CD4-positive, alpha-beta T cell treated with Interferon alpha-2 for 1 hour (primary cell): ENCODE measurements at regions not wholly inside any gene's neighbourhood (a gene's known extent, or its start where the extent isn't known, plus 50 kb on each side); places are given as distances from the start of the nearest gene placed in this dataset.

Experiments used
- DNase-seq, 2 donors: peaks; one replicate each; pipeline ENCODE4 v3.0.0-alpha.2; 2020 to 2022

DNA sequence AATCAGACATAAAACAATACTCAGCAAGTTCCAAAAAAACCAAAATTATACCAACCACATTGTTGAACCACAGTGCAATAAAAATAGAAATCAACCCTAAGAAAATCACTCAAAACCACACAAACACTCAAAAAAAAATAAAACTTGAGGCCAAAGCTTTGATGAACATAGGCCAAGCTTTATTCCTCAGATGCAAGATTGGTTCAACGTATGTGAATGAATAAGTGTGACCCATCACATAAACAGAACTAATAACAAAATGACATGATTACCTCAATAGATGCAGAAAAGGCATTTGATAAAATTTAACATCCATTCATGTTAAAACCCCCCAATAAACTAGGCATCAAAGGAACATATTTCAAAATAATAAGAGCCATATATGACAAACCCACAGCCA lies 506.1 kb upstream of the FZD8 start:
- DNase-seq: no peak

DNA sequence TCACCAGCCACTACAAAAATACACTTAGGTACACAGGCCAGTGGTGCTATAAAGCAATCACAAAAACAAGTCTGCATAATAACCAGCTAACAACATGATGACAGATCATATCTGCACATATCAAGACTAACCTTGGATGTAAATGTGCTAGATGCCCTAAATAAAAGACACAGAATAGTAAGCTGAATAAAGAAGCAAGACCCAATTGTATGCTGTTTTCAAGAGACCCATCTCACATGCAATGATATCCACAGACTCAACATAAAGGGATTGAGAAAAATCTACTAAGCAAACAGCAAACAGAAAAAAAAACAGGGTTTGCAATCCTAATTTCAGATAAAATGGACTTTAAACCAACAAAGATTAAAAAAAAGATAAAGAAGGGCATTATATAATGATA lies 505.4 kb upstream of the FZD8 start:
- DNase-seq: no peak

DNA sequence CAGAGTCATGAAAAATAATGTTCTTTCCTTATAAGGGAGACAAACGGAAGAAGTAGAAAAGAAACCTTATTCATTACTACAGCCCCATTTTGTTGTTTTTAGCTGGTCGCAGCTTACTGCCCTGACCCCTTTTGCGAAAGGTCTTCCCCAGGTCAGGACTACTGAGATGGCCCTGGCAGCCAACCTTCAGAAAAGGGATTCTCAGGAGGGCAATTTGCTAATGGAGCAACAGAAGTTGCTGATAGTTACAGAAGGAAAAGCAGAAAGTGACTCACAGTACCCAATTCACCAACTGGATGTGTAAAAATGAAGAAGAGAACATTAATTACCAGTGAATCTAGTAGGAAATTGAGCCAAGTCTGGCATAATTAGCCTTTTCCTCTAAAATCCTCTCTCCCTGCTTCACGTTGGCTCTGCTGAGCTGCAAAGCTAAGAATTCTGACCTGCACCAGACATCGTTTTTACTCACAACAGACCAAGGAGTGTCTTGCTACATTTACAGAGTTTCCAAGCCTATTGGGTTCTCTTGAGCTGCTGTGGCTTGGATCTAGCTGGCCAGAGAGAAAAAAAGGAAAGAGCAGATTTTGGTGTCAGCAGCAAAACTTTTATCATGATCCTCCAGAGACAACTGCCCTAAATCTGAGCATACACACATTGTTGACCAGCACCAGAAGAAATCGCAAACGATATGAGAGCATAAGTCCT lies 499.9 kb upstream of the FZD8 start:
- DNase-seq: no peak

DNA sequence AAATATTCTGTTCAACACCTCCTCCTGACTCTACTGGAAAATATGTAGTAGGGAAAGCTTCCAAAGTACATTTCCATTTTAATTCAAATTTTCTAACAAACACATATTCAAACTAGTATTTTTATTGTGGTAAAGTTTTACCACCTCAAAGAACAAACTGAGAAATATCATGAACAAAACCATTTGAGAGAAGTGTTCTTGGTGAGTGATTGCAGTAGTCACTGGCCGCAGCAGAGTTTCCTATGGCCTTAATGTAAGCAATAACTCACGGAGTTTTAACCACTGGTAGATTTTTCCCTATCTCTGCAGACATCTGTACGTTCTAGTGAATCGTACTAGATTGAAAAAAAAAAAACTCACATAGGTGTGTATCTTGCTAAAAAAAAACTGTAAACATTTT lies 487.0 kb upstream of the FZD8 start:
- DNase-seq: no peak

DNA sequence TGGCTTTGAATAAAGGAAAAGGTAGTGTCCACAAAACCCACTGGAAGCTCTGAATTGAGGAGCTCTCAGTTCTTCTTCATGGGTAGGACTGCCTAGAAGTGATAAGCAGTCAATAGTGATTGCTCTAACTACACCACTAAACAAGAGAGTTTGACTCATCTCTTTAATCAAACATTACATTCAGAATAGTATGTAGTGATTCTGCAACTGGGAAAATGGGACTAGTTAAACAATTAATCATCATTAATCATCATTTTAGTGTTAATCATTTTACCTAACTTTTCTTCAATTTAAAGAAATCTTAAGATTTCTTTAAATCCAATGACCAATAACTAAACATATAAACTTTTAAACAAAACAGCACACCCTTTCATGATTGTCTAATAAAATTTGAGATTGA lies 484.0 kb upstream of the FZD8 start:
- no peak for DNase-seq

DNA sequence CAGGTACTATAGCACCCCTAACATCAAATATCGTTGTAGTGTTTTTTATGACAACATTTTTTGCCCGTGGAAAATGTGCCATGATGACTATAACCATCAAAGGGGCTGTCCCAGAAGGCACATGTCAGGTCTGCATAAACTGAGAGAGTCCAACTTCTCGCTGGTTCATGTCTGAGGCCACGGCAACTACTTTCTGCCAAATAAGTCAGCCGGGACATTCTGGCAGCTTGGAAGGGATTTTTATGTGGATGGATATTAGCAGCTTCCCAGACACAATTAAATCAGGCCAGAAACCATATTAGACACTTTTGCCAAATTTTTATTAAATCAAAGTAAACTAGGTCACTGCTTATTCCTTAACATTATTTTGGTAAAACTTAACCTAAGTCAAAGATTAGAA lies 477.4 kb upstream of the FZD8 start:
- no peak for DNase-seq

DNA sequence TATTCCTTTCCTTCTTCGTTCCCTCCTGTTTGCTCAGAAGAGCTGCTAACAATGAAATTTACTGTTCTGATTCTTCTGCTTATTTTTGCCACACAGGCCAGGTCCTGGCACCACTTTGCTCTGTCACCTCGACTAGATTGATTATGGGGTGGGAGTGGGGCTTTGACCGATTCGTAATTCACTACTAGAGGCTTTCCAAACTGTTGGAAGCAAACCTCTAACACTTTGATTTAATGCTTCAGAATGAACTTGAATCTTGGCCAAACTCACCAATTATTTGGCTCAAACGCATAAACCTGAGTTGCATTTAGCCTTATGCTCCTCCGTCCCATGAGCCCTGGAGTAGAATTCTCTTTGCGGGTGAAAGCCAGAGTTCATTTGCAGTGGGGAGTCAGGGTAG lies 476.2 kb upstream of the FZD8 start:
- no peak for DNase-seq

DNA sequence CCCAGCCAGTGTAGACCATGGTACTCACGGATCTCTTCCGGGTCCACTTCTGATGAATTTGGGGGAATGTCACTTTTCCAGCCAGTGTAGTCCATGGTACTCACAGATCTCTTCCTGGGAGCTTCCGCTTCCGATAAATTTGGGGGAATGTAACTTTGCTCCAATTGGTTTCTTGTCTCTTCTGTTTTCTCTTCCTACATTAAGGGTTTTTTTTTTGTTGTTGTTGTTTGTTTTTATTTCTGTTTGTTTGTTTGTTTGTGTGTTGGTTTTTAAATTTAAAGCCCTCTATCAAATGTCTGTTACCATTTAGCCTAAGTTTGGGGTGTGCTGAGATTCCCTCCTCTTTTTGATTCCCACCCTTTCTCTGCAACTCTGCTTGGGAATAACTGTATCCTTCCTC lies 475.8 kb upstream of the FZD8 start:
- no peak for DNase-seq

DNA sequence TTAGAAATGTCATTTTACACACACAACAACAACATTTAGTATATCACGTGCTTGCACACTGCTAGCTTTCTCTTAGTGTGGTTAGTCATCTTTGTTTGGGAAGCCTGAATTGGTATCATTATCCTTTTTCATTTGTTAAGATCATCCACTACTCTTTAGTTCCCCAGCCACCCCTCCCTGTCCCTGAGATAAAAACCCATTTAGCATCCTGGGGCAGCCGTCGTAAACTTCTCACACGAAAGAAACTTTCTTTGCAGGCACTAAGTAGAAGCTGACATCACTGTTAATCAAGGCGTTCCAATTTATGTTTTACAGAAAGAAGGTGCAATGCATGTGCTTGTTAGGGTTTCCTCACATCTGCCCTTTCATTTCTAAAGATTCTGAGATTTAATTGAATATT lies 475.1 kb upstream of the FZD8 start:
- no peak for DNase-seq

DNA sequence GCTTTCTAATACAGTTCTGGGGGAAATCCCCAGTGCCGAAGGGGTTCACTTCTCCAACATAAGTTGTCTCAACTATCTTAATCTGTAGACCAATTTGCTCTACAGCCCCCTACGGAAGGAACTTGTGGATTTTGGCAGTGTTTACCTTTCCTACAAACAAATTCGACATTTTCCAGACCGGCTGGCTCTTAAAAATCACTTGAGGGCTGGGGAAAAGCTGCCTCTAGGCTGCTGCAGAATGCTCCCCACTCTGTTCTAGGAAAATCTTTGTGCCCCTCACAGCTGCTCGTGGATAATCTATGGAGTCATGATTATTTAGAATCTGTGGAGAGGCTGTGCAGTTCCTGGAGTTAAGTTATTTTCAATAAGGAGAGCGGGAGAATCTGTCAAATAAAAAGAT lies 474.6 kb upstream of the FZD8 start:
- no peak for DNase-seq

DNA sequence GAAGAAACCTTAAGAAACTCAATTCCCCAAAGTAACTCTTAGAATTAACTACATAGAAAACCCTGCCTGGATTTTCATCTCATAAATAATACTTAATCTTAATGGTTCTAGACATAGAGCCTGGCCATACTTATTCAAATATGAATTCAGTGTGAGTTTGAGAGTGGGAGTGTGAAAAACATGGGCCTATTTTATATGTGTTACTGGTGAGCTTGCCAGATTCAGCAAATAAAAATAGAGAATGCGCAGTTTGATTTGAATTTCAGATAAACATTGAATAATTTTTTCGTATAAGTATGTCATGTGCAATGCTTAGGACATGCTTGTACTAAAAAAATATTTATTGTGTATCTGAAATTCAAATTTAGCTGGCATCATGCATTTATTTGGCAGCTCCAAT lies 473.9 kb upstream of the FZD8 start:
- no peak for DNase-seq

DNA sequence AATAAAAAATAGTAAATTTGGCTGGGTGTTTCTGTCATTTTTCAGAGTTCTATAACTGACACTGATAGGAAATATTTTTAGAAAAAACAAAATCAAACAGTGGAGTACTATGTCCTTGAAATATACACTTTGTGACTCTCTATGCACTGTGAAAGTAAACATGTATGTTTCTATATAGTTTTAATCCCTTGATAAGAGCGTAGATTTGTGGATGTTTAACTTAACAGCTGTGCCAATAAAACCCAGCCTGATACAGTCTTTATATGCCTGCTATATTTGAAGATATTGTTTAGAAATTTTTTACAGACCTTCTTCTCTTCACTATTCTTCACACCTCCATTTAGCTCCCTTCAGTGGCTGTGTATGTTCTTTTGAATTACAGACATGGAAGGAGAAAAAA lies 473.3 kb upstream of the FZD8 start:
- DNase-seq: no peak

DNA sequence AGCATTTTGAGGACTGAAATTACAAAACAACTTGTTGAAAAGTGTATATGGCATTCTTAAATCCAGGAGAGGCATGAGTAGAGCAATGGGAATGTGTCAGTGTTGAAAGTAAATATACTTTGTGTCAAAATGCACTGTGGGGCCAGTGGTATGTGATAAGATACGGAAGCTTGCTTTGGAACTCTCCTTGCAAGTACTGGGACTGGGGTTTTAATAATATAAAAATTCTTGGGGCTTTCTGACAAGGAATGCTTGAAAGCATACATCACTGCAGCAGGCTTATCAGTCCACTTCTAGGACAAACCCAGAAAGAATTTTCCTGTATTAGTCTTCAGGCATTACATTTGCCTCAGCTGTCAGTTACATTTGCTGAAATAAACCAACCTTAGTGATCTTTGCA lies 472.8 kb upstream of the FZD8 start:
- DNase-seq: no peak

DNA sequence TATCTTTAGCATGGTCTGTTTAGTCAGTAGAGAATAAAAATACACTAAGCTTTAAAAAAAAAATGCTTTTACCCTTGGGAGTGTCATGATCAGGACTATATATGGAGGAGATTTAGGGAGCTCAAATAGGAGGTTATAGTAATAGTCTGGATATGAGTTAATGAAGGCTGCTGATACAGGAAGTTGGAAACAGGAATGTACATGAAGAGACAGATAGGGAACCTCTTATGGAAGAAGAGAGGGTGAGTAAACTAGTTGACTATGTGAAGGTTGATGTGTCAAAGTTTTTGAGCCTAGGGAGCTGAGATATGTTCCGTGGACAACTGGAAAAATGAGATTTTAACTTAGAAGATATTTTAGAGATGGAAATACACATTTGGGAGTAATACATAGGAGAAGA lies 472.0 kb upstream of the FZD8 start:
- no peak for DNase-seq

DNA sequence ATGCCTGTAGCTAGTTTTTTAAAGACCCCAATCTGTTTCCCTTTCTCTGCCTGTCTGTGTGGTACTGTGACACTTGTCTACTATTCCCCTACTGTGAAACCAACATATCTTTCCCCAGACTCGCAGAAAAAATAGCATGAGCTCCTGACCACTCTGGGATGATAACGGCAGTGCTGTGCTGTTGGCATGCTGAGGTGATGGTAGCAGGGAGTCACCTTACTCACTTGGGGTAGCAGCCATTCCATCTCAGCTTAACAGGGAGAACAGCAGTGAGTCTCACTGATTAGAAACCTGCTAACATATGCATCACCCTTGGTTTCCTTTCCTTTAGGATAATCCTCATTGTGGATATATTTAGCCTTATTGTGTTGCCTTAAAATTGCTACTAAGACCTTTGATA lies 469.6 kb upstream of the FZD8 start:
- no peak for DNase-seq

DNA sequence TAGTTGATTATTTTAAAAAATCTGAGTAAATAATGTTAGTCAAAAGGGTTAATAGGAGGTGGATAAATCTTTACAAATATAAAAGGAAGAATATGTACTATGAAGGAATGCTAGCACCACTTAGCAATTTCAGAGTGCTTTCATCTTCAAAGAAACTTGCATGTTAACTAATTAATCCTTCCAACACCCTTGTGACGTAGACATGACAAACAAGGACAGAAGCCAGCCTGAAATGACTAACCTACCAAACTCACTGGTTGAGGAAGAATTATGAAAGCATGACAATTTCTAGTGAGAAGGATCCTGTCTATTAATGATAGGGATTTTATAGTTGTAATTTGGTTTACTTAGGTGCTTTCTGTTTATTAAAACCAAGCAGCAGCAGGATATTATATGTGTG lies 468.0 kb upstream of the FZD8 start:
- DNase-seq: no peak

DNA sequence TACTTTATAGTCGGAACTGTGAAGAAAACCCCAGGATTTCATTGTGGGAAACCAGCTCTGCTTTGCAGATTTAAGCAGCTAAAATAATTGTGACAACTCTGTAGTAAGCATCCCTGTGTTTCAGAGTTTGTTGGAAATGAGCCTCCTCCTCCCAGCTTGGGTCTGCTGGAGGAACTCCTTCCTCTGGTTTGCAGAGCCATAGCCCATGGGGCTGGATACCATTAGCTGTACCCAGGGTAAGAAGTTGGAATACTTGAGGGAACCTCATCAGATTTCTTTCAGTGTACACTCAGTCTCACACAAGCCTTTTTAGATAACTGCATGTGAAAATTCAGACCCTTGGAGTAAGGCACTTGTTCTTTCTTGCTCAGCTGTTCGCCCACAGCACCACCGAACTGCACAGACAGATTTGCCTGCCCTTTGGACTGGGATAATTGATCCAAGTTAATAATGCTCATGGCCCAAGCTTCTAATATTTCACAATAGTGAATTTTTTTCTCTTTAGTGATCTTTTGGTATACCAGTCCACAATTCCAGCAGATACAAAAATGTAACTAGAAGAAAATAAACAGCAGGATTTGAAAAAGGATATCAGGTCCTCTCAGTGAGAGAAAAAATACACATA lies 467.4 kb upstream of the FZD8 start:
- no peak for DNase-seq

DNA sequence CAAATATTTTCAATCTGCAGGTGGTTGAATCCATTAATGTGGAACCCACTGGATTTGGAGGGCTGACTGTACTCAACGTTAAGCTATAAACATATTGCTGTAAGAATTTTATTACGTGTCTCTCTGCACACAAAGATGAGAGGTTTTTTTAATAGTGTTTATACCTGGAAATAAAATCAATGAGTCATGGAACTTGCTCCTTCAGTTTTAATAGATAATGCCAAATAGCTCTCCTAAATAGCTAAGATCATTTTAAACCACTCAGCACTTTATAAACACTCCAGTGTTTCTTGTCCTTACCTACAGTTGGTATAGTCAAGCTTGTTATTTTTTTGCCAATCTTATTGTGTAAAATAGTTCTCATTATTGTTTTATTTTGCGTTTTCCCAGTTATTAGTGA lies 455.6 kb upstream of the FZD8 start:
- no peak for DNase-seq

DNA sequence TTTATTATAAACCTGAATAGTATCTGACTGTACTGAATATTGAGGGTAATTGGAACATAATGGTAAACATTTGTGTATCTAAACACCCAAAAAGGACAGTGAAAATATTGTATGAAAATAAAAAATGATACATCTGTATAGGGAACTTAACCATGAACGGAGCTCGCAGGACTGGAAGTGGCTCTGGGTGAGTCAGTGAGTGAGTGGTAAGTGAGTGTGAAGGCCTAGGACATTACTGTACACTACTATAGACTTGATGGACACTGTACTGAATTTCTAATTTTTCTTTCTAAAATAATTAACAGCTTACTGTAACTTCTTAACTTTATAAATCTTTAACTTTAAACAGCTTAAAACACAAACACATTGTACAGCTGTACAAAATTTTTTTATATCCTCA lies 454.5 kb upstream of the FZD8 start:
- no peak for DNase-seq

DNA sequence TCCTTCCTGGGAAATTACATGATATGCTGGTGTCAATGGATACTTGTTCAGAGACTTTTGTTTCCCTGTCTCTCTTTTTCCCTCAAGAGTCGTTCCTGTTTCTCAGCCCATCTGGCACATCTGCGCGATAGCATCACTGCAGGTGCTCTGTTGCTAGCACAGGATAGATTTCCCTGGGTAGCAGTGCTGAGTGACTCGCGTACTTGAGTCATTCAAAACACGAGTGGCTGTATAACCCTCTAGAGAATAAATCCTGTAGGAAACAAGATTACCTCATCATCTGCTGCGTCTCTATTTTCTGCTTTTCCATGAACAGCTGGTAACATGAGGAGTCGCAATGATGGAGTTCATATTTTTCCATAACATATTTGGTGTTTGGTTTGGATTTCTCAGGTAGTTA lies 452.0 kb upstream of the FZD8 start:
- DNase-seq: no peak

DNA sequence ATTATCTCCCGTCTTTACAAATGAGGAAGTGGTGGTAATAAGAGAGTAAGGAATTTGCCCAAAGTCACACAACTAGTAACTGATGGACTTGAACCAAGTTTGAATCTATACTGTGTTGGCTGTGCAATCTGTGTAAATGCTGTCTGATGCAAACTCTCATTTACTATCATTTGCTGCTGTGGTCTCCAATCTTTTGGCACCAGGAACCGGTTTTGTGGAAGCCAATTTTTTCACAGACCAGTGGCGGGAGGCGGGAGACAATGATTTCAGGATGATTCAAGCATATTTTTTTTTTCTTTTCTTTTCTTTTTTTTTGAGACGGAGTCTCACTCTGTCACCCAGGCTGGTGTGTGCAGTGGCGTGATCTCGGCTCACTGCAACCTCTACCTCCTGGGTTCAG lies 450.0 kb upstream of the FZD8 start:
- no peak for DNase-seq

DNA sequence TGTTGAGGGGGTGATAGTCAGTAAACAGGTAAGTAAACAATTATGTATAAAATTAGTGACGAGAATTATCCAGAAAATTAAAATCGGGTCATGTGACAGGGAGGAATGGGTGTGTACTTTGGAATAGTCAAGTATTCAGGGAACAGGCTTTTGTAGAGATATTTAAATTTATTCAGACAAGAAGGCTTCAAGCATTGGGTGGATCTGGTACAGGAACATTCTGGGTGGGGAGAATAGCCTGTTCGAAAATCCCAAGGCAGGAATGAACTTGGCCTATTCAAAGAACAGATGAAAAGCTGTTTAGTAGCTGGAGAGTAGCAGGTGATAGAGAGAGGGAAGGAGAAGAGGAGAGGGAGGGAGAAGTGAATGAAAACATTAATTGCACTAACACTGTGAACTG lies 448.9 kb upstream of the FZD8 start:
- no peak for DNase-seq

DNA sequence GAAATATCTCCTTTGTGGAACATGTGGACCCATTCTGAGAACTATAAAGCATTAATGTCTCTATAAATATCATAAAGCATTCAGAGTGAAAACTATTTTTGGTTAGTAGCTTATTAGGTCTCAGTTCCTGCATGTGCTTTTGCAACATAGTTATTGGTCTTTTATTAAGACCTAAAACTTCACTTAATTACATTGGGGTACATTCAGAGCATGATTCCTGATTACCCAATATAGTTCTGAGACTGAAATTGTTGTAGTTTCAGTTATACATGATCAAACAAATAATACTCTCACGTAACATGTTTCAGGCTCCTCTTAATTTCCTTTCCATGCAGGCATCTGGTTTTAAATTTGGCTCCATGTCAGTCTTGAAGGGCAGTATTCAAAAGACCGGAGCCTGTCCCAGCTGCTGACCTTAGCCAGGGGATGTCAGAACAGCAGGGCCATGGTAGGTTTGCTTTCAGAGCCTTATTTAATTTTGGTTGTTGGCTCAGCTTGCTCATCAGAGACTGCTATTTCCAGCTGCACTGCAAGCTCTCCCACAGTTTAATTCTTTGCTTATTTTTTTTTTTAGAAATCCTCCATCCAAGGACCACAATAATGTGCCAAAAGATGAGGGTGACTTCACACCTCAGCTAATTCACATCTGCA lies 447.8 kb upstream of the FZD8 start:
- no peak for DNase-seq
